ENCODE measurements at regions not wholly inside any gene's neighbourhood (a gene's known extent, or its start where the extent isn't known, plus 50 kb on each side); places are given as distances from the start of the nearest gene placed in this dataset.

GRCh38 chr16:51931653-51932052 is 615.3 kb downstream of the TOX3 start:
- no peaks in the 10 kb centered on the region for H3K27me3 ChIP-seq (ENCODE audit: control insufficient read depth in 2 of 2, insufficient read depth in 2 of 2, low read length in 2 of 2)
- no peak overlapping the region for H3K4me2 ChIP-seq (ENCODE audit: insufficient read depth, low read length)
- no peak for TF ChIP-seq FOS (IDR thresholded peaks at IDR 0.05; ENCODE audit: borderline replicate concordance, insufficient read depth, low read length)
- no peak for TF ChIP-seq POLR2AphosphoS5 (IDR thresholded peaks at IDR 0.05; ENCODE audit: insufficient read depth, low read depth, low read length)
- TF ChIP-seq EZH2 (IDR thresholded peaks at IDR 0.05; ENCODE audit: borderline replicate concordance, low read depth, low read length, severe bottlenecking): no peak
- no peak for TF ChIP-seq GATA2 (IDR thresholded peaks at IDR 0.05; ENCODE audit: insufficient read depth, insufficient read length, low read depth, low read length)
- TF ChIP-seq JUN (IDR thresholded peaks at IDR 0.05; ENCODE audit: borderline replicate concordance, insufficient read depth, insufficient read length, low read depth): no peak
- no peak for TF ChIP-seq CTCF (IDR thresholded peaks at IDR 0.05; ENCODE audit: extremely low read depth in 1 of 2, insufficient read depth in 1 of 2, low read depth in 1 of 2, low read length in 2 of 2)
- TF ChIP-seq MAX (IDR thresholded peaks at IDR 0.05; ENCODE audit: insufficient read depth, insufficient read length): no peak
- no peak for TF ChIP-seq MYC (IDR thresholded peaks at IDR 0.05; ENCODE audit: low read depth, low read length)
- no peak for TF ChIP-seq POLR2A (IDR thresholded peaks at IDR 0.05; ENCODE audit: low read depth, low read length)
- H3K79me2 ChIP-seq (ENCODE audit: control insufficient read depth, insufficient read depth, low read length): no peaks in the 10 kb centered on the region
- H3K4me3 ChIP-seq (replicated peaks in 1 of 3; ENCODE audit: insufficient read depth in 1 of 3, low read depth in 1 of 3, low read length in 3 of 3): no peak overlapping the region
- ChIA-PET CTCF (no interaction called here), POLR2A (no interaction called here)
- FAIRE-seq (no peak), DNase-seq (ENCODE audit: low read depth, low spot score) (no peak)
- H3K9ac ChIP-seq (replicated peaks; ENCODE audit: extremely low read depth, insufficient read depth, low read length): no peak overlapping the region
- no peak overlapping the region for H3K27ac ChIP-seq (ENCODE audit: insufficient read depth, low read depth, low read length)
- H3K36me3 ChIP-seq (ENCODE audit: control insufficient read depth in 2 of 2, extremely low read depth in 1 of 2, insufficient read depth in 2 of 2, low read length in 2 of 2): no peaks in the 10 kb centered on the region
- no peaks in the 10 kb centered on the region for H4K20me1 ChIP-seq (replicated peaks; ENCODE audit: control insufficient read depth, extremely low read depth, insufficient read depth, low read length)
- no TSS peak for BruUV-seq (replicated peaks)
- intact Hi-C loops (cut with micrococcal nuclease): no loop called here
- peaks cover 2% of the 10 kb centered on the region for H3K9me3 ChIP-seq (replicated peaks; ENCODE audit: control insufficient read depth, insufficient read depth, low read length)
- no peak overlapping the region for H2AFZ ChIP-seq (ENCODE audit: low read depth, low read length)
- H3K9me1 ChIP-seq (replicated peaks; ENCODE audit: control insufficient read depth, extremely low read depth, insufficient read depth, low read length): no peaks in the 10 kb centered on the region
- dilution Hi-C loops (cut with MboI; ENCODE audit: extremely low pct_ligation_motif_present, low sequenced_read_pairs): no loop called here
- H3K4me1 ChIP-seq (ENCODE audit: control insufficient read depth, extremely low read depth, insufficient read depth, low read length): no peaks in the 10 kb centered on the region

All from endothelial cell of umbilical vein (primary cell).